ENCODE measurements at regions not wholly inside any gene's neighbourhood (a gene's known extent, or its start where the extent isn't known, plus 50 kb on each side); places are given as distances from the start of the nearest gene placed in this dataset.

- Histone ChIP-seq H3K4me2 (no peak overlapping the region), H2AFZ (no peak overlapping the region), H3K4me1 (ENCODE audit: insufficient read depth) (no peaks in the 10 kb centered on the region), H3K9me3 (ENCODE audit: low read depth) (peaks cover 8% of the 10 kb centered on the region), H3K36me3 (replicated peaks; ENCODE audit: insufficient read depth, low read depth) (no peaks in the 10 kb centered on the region), H3K27me3 (no peaks in the 10 kb centered on the region), H3K27ac (no peak overlapping the region), H3K79me2 (no peaks in the 10 kb centered on the region), H3K9me2 (replicated peaks; ENCODE audit: insufficient read depth) (no peaks in the 10 kb centered on the region), H3K4me3 (no peak overlapping the region), H4K20me1 (ENCODE audit: insufficient read depth, poor library complexity, severe bottlenecking) (no peaks in the 10 kb centered on the region)
- TF ChIP-seq EZH2phosphoT487 (IDR thresholded peaks at IDR 0.05; ENCODE audit: low read depth, severe bottlenecking, unreplicated experiment), result no peak
- TF ChIP-seq, protein P1, sequence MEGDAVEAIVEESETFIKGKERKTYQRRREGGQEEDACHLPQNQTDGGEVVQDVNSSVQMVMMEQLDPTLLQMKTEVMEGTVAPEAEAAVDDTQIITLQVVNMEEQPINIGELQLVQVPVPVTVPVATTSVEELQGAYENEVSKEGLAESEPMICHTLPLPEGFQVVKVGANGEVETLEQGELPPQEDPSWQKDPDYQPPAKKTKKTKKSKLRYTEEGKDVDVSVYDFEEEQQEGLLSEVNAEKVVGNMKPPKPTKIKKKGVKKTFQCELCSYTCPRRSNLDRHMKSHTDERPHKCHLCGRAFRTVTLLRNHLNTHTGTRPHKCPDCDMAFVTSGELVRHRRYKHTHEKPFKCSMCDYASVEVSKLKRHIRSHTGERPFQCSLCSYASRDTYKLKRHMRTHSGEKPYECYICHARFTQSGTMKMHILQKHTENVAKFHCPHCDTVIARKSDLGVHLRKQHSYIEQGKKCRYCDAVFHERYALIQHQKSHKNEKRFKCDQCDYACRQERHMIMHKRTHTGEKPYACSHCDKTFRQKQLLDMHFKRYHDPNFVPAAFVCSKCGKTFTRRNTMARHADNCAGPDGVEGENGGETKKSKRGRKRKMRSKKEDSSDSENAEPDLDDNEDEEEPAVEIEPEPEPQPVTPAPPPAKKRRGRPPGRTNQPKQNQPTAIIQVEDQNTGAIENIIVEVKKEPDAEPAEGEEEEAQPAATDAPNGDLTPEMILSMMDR (IDR thresholded peaks at IDR 0.05; ENCODE audit: poor library complexity), result no peak
- DNase-seq (ENCODE audit: low spot score), result no peak
- WGBS (ENCODE audit: low lambda C conversion rate, missing lambda C conversion rate), result 95% methylated on average over 9 of the region's 9 CpGs
Measured at GRCh38 chr16:72428681-72429376, 256.9 kb upstream of the PMFBP1 start.

- no peak overlapping the region for H3K4me2 ChIP-seq
Measured at GRCh38 chr16:72427783-72428331, 255.9 kb upstream of the PMFBP1 start.

DNA sequence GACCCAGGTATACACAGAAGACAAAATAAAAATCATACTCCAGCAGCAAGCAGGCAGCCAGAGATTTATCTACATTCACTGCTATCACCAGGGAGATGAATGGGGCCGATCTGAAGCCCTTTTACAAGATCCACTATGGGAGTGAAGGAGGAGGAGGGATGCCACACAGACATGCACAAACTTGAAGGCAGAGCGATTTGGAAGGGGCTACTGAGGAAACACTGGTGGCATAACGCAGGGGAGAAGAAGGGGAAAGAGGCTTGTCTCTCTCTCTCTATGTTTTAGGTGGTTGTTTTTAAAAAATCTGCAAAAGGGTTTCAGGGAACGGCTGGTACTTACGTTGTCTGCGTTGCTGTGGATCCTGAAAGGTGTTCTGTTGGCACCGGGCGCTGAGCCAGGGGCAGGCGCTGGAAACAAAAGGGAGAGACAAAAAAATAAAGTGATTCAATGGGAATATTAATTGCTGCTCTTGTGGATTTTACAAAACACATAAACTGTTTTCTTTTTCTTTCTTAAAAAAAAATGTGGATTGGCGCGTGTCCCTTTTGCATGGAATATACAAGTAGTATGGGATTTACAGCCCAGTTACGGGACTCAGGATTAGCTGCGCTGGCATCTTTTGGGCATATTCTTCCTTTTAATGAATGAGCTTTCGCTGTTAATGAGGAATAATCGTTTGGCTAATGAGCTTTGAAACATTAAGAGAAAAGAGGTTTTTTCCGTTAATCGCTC, 255.3 kb upstream of the PMFBP1 start:
- Histone ChIP-seq H4K20me1 (ENCODE audit: insufficient read depth, poor library complexity, severe bottlenecking) (no peaks in the 10 kb centered on the region), H3K27ac (no peak overlapping the region), H3K27me3 (no peaks in the 10 kb centered on the region), H3K9me2 (replicated peaks; ENCODE audit: insufficient read depth) (no peaks in the 10 kb centered on the region), H3K4me1 (ENCODE audit: insufficient read depth) (no peaks in the 10 kb centered on the region), H2AFZ (no peak overlapping the region), H3K4me2 (no peak overlapping the region), H3K9me3 (ENCODE audit: low read depth) (peaks cover 7% of the 10 kb centered on the region), H3K36me3 (replicated peaks; ENCODE audit: insufficient read depth, low read depth) (no peaks in the 10 kb centered on the region), H3K4me3 (no peak overlapping the region), H3K79me2 (no peaks in the 10 kb centered on the region)
- TF ChIP-seq EZH2phosphoT487 (IDR thresholded peaks at IDR 0.05; ENCODE audit: low read depth, severe bottlenecking, unreplicated experiment), result no peak
- TF ChIP-seq, protein P1 (IDR thresholded peaks at IDR 0.05; ENCODE audit: poor library complexity), result no peak
- TF ChIP-seq EZH2 (IDR thresholded peaks at IDR 0.05; ENCODE audit: borderline replicate concordance), result no peak
- DNase-seq (ENCODE audit: low spot score), result no peak
- 95% methylated on average over 17 of the region's 17 CpGs for WGBS (ENCODE audit: low lambda C conversion rate, missing lambda C conversion rate)

More at GRCh38 chr16:72427783-72428331, 255.9 kb upstream of the PMFBP1 start:
- no peaks in the 10 kb centered on the region for H3K36me3 ChIP-seq (replicated peaks; ENCODE audit: insufficient read depth, low read depth)
- peaks cover 1% of the 10 kb centered on the region for H3K9me3 ChIP-seq (ENCODE audit: low read depth)
- H3K4me3 ChIP-seq, result no peak overlapping the region
- TF ChIP-seq EZH2 (IDR thresholded peaks at IDR 0.05; ENCODE audit: borderline replicate concordance), result no peak
- TF ChIP-seq, protein P1 (IDR thresholded peaks at IDR 0.05; ENCODE audit: poor library complexity), result no peak
- no peak for TF ChIP-seq EZH2phosphoT487 (IDR thresholded peaks at IDR 0.05; ENCODE audit: low read depth, severe bottlenecking, unreplicated experiment)
- no peaks in the 10 kb centered on the region for H4K20me1 ChIP-seq (ENCODE audit: insufficient read depth, poor library complexity, severe bottlenecking)
- DNase-seq (ENCODE audit: low spot score), result no peak
- H2AFZ ChIP-seq, result no peak overlapping the region
- no peaks in the 10 kb centered on the region for H3K27me3 ChIP-seq
- H3K79me2 ChIP-seq, result no peaks in the 10 kb centered on the region
- 85% methylated on average over 8 of the region's 8 CpGs for WGBS (ENCODE audit: low lambda C conversion rate, missing lambda C conversion rate)
- no peaks in the 10 kb centered on the region for H3K4me1 ChIP-seq (ENCODE audit: insufficient read depth)
- no peak overlapping the region for H3K27ac ChIP-seq
- no peaks in the 10 kb centered on the region for H3K9me2 ChIP-seq (replicated peaks; ENCODE audit: insufficient read depth)

All from hepatocyte (in vitro differentiated cells).